ENCODE measurements at regions not wholly inside any gene's neighbourhood (a gene's known extent, or its start where the extent isn't known, plus 50 kb on each side); places are given as distances from the start of the nearest gene placed in this dataset.
"Not testable (repeated sequence)": the region's sequence is repeated elsewhere in the genome, so short reads cannot be mapped to it uniquely, and the experiment has no call there.

DNA sequence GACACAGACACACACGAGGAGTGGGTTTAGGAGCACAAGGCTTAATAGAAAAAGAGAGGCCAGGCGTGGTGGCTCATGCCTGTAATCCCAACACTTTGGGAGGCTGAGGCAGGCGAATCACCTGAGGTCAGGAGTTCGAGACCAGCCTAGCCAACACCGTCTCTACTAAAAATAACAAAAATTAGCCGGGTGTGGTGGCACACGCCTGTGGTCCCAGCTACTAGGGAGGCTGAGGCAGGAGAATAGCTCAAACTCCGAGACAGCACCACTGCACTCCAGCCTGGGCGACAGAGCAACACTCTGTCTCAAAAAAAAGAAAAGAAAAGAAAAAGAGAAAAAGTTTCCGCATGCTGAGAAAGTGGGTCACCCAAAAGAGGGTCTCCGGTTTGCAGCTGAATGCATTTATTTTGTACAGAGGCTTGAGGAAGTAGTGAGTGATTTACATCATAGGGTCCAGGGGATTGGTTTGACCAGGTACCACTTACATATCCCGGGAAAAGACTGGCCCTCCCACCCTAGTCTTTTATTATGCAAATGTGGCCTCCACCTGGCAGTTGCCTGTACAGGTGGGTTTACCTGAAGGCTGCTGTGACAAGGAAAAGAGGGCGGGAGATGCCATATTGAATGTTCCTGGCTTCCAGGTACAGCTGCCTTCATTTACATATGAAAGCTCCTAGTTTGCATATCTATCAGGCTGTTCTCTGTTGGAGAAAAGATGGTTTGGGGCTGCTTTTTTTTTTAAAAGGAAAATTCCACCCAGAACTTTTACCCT, 366.2 kb upstream of the GRAMD2B start:
- Mint-ChIP-seq H3K4me3 (no peak overlapping the region), H3K27ac (no peak overlapping the region), H3K9me3 (peaks cover 11% of the 10 kb centered on the region), H3K4me1 (ENCODE audit: low read depth) (no peaks in the 10 kb centered on the region), H3K36me3 (no peaks in the 10 kb centered on the region), H3K27me3 (no peaks in the 10 kb centered on the region)
- ChIA-PET POLR2A (no interaction called here), CTCF (no interaction called here)
- intact Hi-C loops (cut with micrococcal nuclease) = no loop called here
- DNase-seq = no peak

DNA sequence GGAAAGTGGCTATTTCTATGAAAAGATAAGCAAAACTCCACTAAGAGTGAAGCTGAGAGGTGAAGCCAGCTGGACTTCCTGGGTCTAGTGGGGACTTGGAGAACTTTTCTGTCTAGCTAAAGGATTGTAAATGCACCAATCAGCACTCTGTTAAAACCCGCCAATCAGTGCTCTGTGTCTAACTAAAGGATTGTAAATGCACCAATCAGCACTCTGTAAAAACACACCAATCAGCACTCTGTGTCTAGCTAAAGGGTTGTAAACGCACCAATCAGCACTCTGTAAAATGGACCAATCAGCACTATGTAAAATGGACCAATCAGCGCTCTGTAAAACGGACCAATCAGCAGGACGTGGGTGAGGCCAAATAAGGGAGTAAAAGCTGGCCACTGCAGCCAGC, 364.8 kb upstream of the GRAMD2B start:
- H3K9me3 Mint-ChIP-seq; H3K27ac Mint-ChIP-seq; POLR2A ChIA-PET; DNase-seq; H3K4me3 Mint-ChIP-seq; intact Hi-C loops (cut with micrococcal nuclease); H3K36me3 Mint-ChIP-seq; H3K27me3 Mint-ChIP-seq; CTCF ChIA-PET; H3K4me1 Mint-ChIP-seq (ENCODE audit: low read depth): not testable (repeated sequence)

DNA sequence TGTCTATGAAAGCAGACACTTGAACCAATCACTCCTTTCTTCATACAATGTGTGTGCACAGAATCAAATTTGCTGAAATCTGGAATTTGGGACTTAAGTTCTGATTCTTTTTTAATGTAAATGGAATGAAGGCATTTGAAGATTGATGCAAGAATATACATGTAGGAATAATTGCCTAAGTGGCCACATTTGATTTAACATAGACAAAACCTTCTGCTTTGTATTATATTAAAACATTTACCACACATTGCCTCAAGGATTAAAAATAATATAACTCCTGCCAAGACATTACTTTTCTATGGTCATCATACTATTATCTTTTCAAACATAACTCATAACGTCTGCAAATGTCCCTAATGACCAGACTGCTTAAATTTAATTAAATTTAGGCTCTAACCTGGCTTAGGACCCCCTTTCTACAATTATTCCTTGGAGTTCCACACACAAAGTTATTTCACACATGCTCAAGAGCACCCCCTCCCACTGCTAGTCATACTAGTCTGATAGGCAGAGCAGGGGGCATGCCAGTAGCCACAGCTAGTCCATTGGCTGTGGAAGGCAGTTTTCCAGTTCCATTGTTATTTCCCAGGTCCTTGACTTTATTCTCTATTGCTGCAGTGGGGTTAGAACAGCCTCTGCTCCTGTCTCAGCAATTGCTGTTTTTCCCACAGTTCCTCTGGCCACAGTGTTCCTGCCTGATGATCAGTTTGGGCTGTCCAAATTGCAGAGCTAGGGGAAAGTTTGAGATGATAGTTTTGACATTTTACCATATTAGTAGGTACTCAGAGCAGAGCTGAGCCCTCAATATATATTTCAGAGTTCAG, 360.6 kb upstream of the GRAMD2B start:
- intact Hi-C loops (cut with micrococcal nuclease) = no loop called here
- no peak overlapping the region for H3K4me3 Mint-ChIP-seq
- no peak for DNase-seq
- ChIA-PET CTCF (no interaction called here), POLR2A (no interaction called here)
- H3K36me3 Mint-ChIP-seq = no peaks in the 10 kb centered on the region
- no peak overlapping the region for H3K27ac Mint-ChIP-seq
- no peaks in the 10 kb centered on the region for H3K27me3 Mint-ChIP-seq
- H3K4me1 Mint-ChIP-seq (ENCODE audit: low read depth) = no peaks in the 10 kb centered on the region
- H3K9me3 Mint-ChIP-seq = peaks cover 8% of the 10 kb centered on the region

DNA sequence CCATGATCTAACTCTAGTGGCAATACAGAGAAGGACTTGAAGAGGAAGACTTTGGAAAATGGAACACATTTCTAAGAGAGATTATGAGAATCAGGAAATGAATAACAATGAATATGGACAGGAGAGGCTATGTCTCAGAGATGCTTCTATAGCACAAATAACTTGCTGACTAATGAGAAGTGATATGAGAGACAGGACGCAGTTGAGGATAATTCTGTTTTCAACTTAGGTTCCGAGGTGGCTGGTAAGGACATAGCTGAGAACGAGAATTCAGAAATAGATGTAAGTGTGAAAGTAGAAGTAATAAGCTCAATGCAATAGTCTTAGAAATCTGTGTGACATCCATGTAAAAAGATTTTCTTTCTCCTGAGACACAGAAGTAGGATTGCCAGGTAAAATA, 358.1 kb upstream of the GRAMD2B start:
- H3K4me3 Mint-ChIP-seq = no peak overlapping the region
- ChIA-PET POLR2A (no interaction called here), CTCF (no interaction called here)
- H3K9me3 Mint-ChIP-seq = peaks cover 2% of the 10 kb centered on the region
- intact Hi-C loops (cut with micrococcal nuclease) = no loop called here
- DNase-seq = no peak
- no peaks in the 10 kb centered on the region for H3K4me1 Mint-ChIP-seq (ENCODE audit: low read depth)
- H3K27me3 Mint-ChIP-seq = no peaks in the 10 kb centered on the region
- H3K27ac Mint-ChIP-seq = no peak overlapping the region
- no peaks in the 10 kb centered on the region for H3K36me3 Mint-ChIP-seq

DNA sequence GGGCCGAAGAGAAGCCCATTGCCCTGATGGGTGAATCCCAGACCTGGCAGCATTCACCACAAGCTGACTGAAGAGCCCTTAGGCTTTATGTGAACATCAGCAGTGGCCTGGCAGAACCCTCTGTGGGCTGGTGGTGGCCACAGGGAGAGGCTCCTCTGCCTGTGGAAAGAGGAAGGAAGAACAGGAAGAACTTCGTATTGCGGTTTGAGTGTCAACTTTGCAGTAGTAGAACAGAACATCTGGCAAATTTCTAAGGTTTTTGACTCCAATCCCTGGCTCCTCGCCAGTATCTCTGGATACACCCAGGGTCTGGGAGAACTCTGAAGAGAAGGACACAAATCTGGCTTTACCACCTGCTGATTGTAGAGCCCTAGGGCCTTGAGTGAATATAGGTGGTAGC, 356.4 kb upstream of the GRAMD2B start:
- CTCF ChIA-PET = no interaction called here
- Mint-ChIP-seq H3K36me3 (no peaks in the 10 kb centered on the region), H3K4me1 (ENCODE audit: low read depth) (no peaks in the 10 kb centered on the region), H3K27me3 (no peaks in the 10 kb centered on the region), H3K9me3 (peaks cover 5% of the 10 kb centered on the region), H3K4me3 (no peak overlapping the region), H3K27ac (no peak overlapping the region)
- intact Hi-C loops (cut with micrococcal nuclease) = no loop called here
- POLR2A ChIA-PET = no interaction called here
- DNase-seq = no peak

DNA sequence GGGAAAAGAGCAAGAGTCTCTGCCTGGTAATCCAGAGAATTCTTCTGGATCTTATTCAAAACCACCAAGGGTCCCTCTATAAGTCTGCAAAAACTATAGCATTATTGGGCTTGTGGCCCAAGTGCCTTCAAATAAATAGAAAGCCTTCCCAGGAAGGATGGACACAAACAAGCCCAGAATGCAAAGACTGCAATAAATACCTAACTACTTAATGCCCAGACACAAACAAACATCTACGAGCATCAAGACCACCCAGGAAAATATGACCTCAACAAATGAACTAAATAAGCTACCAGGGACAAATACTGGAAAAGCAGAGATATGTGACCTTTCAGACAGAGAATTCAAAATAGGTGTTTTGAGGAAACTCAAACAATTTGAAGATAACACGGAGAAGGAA, 355.8 kb upstream of the GRAMD2B start:
- peaks cover 7% of the 10 kb centered on the region for H3K9me3 Mint-ChIP-seq
- H3K4me1 Mint-ChIP-seq (ENCODE audit: low read depth) = no peaks in the 10 kb centered on the region
- intact Hi-C loops (cut with micrococcal nuclease) = no loop called here
- no peaks in the 10 kb centered on the region for H3K27me3 Mint-ChIP-seq
- no peaks in the 10 kb centered on the region for H3K36me3 Mint-ChIP-seq
- ChIA-PET CTCF (no interaction called here), POLR2A (no interaction called here)
- no peak overlapping the region for H3K4me3 Mint-ChIP-seq
- no peak overlapping the region for H3K27ac Mint-ChIP-seq
- no peak for DNase-seq

DNA sequence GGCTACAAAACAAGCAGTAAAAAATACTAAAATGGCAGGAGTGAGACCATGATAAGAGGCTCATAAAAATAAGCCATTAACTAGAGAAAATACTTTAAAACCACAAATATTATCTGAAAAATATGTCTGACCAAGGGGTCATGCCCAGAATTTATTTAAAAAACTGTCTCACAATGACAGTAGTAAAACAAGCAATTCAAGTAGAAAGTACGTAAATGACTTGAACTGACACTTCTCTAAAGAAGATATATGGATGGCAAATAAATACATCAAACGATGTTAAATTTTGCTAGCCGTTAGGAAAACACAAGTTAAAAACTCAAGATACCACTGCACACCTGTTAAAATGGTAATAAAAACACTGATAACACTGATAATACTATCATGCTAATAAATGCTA, 353.9 kb upstream of the GRAMD2B start:
- intact Hi-C loops (cut with micrococcal nuclease) = no loop called here
- Mint-ChIP-seq H3K9me3 (peaks cover 20% of the 10 kb centered on the region), H3K36me3 (no peaks in the 10 kb centered on the region), H3K4me3 (no peak overlapping the region), H3K27ac (no peak overlapping the region), H3K4me1 (ENCODE audit: low read depth) (no peaks in the 10 kb centered on the region), H3K27me3 (no peaks in the 10 kb centered on the region)
- CTCF ChIA-PET = no interaction called here
- POLR2A ChIA-PET = no interaction called here
- no peak for DNase-seq

DNA sequence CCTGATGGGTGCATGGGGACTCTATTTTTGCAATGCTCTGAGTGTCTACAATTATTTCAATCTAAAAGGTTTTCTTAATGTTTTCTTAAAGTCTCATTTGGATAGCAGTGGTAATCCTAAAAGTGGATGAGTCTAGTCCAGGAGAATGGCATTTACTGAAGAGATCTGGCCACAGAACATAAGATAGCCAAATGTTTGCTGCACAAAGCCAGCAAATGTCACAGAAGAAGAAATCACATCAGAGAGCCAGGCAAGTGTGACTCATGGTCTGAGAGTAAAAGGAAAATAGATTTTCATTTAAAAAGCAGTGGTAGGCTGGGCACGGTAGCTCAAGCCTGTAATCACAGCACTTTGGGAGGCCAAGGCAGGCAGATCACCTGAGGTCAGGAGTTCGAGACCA, 352.7 kb upstream of the GRAMD2B start:
- no peak for DNase-seq
- Mint-ChIP-seq H3K4me3 (no peak overlapping the region), H3K27ac (no peak overlapping the region), H3K9me3 (peaks cover 20% of the 10 kb centered on the region), H3K36me3 (no peaks in the 10 kb centered on the region), H3K27me3 (no peaks in the 10 kb centered on the region), H3K4me1 (ENCODE audit: low read depth) (no peaks in the 10 kb centered on the region)
- intact Hi-C loops (cut with micrococcal nuclease) = no loop called here
- ChIA-PET CTCF (no interaction called here), POLR2A (no interaction called here)

DNA sequence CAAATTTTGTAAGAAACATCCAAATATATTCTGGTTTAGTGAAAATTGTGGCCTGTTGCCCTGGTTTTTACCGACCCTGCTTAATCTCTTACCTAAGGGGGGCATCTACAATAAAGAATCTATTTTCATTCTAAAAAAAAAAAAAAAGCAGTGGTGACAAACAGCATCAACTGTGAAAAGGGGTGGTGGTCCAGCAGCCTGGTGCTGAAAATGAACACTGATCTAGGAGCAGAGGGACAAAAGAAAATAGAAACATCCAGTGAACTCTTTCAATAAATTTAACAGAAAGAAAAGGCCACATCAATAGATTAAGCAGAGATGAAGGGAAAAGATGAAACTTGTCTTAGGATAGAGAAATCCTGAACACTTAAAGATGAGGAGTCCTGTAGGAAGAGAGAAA, 348.7 kb upstream of the GRAMD2B start:
- intact Hi-C loops (cut with micrococcal nuclease) = no loop called here
- no peaks in the 10 kb centered on the region for H3K4me1 Mint-ChIP-seq (ENCODE audit: low read depth)
- H3K27ac Mint-ChIP-seq = no peak overlapping the region

DNA sequence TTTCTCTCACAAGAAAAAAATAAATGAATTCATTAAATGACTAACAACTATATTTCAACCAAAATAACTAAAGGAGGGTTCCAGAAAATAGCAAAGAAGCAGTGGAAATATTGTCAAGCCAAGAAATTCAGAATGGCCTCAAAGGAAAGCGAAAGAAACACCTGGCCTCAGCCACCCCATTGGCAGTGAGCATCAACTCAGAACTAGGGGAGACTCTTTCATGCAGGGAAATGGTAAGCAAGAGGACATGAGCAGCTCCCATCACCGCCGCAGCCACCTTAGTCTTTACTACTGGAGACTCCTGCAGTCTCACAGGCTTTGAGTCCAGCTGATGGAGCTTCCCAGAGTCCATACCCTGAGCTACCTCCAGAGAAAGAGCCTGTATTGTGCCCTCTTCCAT, 343.9 kb upstream of the GRAMD2B start:
- intact Hi-C loops (cut with micrococcal nuclease) = no loop called here
- ChIA-PET CTCF (no interaction called here), POLR2A (no interaction called here)
- Mint-ChIP-seq H3K4me3 (no peak overlapping the region), H3K27me3 (no peaks in the 10 kb centered on the region), H3K4me1 (ENCODE audit: low read depth) (no peaks in the 10 kb centered on the region), H3K36me3 (no peaks in the 10 kb centered on the region), H3K9me3 (peaks cover 19% of the 10 kb centered on the region), H3K27ac (no peak overlapping the region)
- no peak for DNase-seq

More for the DNA sequence above, 348.7 kb upstream of the GRAMD2B start:
- no peak overlapping the region for H3K4me3 Mint-ChIP-seq
- H3K27me3 Mint-ChIP-seq = no peaks in the 10 kb centered on the region
- DNase-seq = no peak
- H3K9me3 Mint-ChIP-seq = peaks cover 21% of the 10 kb centered on the region
- CTCF ChIA-PET = no interaction called here
- POLR2A ChIA-PET = no interaction called here
- no peaks in the 10 kb centered on the region for H3K36me3 Mint-ChIP-seq

DNA sequence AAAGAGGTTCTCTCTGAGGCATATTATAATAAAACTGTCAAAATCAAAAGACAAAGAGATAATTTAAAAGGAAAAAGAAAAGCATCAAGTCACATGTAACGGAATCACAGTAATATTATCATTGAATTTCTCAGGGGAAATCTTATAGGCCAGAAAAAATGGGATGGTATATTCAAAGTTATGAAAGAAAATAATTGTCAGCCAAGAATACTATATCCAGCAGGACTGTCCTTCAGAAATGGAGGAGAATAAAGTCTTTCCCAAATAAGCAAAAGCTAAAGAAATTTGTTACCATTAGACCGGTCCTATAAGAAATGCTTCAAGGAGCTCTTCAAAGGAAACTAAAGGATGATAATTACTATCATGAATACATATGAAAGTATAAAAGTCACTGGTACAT, 342.0 kb upstream of the GRAMD2B start:
- Mint-ChIP-seq H3K27ac (no peak overlapping the region), H3K4me3 (no peak overlapping the region), H3K27me3 (no peaks in the 10 kb centered on the region), H3K36me3 (no peaks in the 10 kb centered on the region), H3K9me3 (peaks cover 25% of the 10 kb centered on the region), H3K4me1 (ENCODE audit: low read depth) (no peaks in the 10 kb centered on the region)
- intact Hi-C loops (cut with micrococcal nuclease) = no loop called here
- POLR2A ChIA-PET = no interaction called here
- DNase-seq = no peak
- CTCF ChIA-PET = no interaction called here

DNA sequence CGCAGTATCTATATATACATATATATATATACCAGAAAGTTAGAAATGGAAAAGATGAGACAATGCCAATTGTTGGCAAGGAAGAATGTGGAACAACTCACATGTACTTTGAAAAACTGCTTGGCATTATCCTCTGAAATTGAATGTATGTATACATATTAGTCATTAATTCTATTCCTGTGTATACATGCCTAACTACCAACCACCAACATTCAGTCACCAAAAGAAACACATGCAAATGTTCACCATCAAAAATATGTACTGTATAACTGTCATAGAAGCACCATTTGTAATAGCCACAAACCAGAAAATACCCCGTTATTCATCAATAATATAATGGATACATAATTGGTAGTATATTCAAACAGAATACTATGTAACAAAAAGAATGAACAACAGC, 330.2 kb upstream of the GRAMD2B start:
- H3K27ac Mint-ChIP-seq = no peak overlapping the region
- H3K4me3 Mint-ChIP-seq = no peak overlapping the region

DNA sequence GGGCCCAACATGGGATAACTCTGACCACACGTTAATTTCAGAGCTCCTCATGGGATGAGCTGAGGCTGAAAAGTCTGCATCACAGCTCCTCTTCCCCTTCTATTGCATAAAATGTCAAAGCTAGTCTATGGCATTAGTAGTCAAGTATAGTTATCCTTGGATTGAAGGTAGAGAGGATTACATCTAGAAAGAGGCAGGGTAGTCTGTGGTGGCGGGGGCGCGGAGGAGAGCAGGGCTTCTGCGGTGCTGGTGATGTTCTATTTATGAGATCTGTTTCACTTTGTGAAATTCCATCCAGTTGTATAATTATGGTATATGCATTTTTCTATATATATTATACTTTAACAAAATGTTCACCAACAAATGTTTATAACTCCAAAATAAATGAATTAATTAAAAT, 329.5 kb upstream of the GRAMD2B start:
- Mint-ChIP-seq H3K9me3 (peaks cover 15% of the 10 kb centered on the region), H3K27me3 (no peaks in the 10 kb centered on the region), H3K27ac (no peak overlapping the region), H3K4me1 (ENCODE audit: low read depth) (no peaks in the 10 kb centered on the region), H3K36me3 (no peaks in the 10 kb centered on the region), H3K4me3 (no peak overlapping the region)
- POLR2A ChIA-PET = no interaction called here
- DNase-seq = no peak
- CTCF ChIA-PET = interaction anchor here (0.6 kb wide), 1 partner anchor 84 kb away, joined by 3 read pairs; no protein-coding TSS in a partner anchor
- intact Hi-C loops (cut with micrococcal nuclease) = no loop called here

More for the DNA sequence above, 330.2 kb upstream of the GRAMD2B start:
- ChIA-PET POLR2A (no interaction called here), CTCF (no interaction called here)
- H3K4me1 Mint-ChIP-seq (ENCODE audit: low read depth) = no peaks in the 10 kb centered on the region
- intact Hi-C loops (cut with micrococcal nuclease) = no loop called here
- no peak for DNase-seq
- no peaks in the 10 kb centered on the region for H3K27me3 Mint-ChIP-seq
- H3K36me3 Mint-ChIP-seq = no peaks in the 10 kb centered on the region
- H3K9me3 Mint-ChIP-seq = peaks cover 19% of the 10 kb centered on the region

Data from activated CD4-positive, alpha-beta memory T cell treated with anti-CD3 and anti-CD28 coated beads for 36 hours (primary cell).